ENCODE measurements at regions not wholly inside any gene's neighbourhood (a gene's known extent, or its start where the extent isn't known, plus 50 kb on each side); places are given as distances from the start of the nearest gene placed in this dataset.

DNA sequence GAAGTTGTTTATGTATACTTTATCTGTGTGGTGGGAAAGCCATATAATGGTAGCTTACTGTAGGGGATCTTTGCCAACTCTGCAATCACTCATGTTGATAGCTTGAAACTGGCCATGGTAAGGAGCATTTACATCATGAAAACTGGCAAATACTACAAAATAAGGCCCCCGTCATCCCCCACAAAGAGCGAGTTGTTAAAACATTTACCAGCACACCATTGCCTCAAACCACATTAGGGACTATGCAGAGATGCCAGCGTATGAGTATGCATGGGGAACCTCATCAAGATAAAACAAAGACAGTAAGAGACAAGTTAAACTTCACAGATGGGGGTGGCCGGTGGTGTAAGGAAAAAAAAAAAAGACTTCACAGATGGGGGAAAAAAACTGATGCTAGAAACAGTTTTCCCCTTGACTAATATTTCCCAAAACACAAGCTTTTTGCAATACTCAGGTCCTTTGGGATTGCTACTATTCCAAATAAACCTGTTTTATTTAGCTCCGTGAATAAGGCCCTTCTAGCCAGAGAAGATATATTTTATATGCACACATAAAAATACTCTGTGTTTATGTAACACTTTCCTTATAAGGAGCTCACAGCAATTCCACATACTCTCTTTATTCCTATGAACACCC, 70.6 kb upstream of the SERP2 start:
- TF ChIP-seq POLR2A (IDR thresholded peaks at IDR 0.05; ENCODE audit: low read depth, low read length) (no peak), POLR2AphosphoS5 (IDR thresholded peaks at IDR 0.05; ENCODE audit: low read depth, low read length) (no peak), TAF1 (IDR thresholded peaks at IDR 0.05; ENCODE audit: borderline replicate concordance, low read depth, low read length) (no peak)

All from GM12892 (cell line).